ENCODE measurements at regions not wholly inside any gene's neighbourhood (a gene's known extent, or its start where the extent isn't known, plus 50 kb on each side); places are given as distances from the start of the nearest gene placed in this dataset.
A peak's percentile ranks its signal among the peaks of the same experiment; 100 is the strongest.

DNA sequence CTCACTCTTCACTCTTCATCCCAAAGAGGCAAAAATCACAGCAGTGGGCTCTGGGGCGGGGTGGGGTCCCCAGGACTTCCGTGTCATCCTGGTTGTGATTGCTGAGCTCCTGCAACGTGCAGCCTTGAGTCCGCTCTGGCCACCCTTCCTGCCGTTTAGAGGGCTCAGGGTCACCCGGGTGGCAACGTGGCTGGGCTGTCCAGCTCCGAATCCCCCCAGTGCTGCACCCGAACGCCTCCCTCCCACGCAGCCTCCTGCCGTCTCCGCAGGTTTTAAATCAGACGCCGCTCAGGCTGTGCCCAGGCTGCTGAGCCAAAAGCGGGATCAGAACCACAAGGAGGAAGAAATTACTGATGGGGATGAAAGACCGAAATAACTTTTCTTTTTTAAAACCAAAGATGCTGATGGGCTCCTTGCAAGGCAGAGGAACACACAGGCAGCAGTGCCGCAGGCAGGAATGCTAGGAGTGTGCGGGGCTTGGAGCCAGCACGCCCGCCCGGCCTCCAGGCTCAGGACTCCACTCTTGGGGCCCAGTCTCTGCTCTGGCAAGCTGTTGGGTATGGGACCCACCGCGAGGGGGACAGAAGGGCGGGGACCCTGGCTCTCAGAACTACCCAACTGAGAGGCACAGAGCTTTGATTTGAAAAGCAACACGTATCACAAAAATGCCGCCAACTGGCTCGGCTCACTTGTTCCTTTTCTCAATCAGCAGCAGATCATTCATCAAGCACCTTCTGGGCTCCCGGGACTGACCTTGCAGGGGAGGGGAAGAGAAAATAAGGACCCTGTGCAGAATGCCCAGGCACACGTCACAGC, 313.0 kb downstream of the CTTN start:
- intact Hi-C loops (cut with DNase I): no loop called here
- Histone ChIP-seq H3K4me3 (no peak overlapping the region), H3K4me1 (peaks cover 12% of the 10 kb centered on the region), H3K9me3 (no peaks in the 10 kb centered on the region), H3K36me3 (no peaks in the 10 kb centered on the region), H3K27ac (no peak overlapping the region), H3K27me3 (ENCODE audit: low read depth) (no peaks in the 10 kb centered on the region)
- ATAC-seq (no peak), DNase-seq (peak; percentile 34)
- TF ChIP-seq, protein P1, sequence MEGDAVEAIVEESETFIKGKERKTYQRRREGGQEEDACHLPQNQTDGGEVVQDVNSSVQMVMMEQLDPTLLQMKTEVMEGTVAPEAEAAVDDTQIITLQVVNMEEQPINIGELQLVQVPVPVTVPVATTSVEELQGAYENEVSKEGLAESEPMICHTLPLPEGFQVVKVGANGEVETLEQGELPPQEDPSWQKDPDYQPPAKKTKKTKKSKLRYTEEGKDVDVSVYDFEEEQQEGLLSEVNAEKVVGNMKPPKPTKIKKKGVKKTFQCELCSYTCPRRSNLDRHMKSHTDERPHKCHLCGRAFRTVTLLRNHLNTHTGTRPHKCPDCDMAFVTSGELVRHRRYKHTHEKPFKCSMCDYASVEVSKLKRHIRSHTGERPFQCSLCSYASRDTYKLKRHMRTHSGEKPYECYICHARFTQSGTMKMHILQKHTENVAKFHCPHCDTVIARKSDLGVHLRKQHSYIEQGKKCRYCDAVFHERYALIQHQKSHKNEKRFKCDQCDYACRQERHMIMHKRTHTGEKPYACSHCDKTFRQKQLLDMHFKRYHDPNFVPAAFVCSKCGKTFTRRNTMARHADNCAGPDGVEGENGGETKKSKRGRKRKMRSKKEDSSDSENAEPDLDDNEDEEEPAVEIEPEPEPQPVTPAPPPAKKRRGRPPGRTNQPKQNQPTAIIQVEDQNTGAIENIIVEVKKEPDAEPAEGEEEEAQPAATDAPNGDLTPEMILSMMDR (IDR thresholded peaks at IDR 0.05): no peak

- TF ChIP-seq, protein P1 (IDR thresholded peaks at IDR 0.05): no peak
- ATAC-seq: no peak
Observed at GRCh38 chr11:70711911-70712185, 313.5 kb downstream of the CTTN start.

GRCh38 chr11:70712471-70712870, 314.1 kb downstream of the CTTN start:
- peak in 1 of 2 donors; percentile 17 for ATAC-seq
- Histone ChIP-seq H3K27me3 (ENCODE audit: low read depth) (peaks cover 6% of the 10 kb centered on the region), H3K9me3 (no peaks in the 10 kb centered on the region), H3K27ac (no peak overlapping the region), H3K4me1 (peaks cover 12% of the 10 kb centered on the region), H3K4me3 (no peak overlapping the region), H3K36me3 (no peaks in the 10 kb centered on the region)
- intact Hi-C loops (cut with DNase I): no loop called here
- TF ChIP-seq, protein P1 (IDR thresholded peaks at IDR 0.05): no peak
- no peak for DNase-seq

More at GRCh38 chr11:70711911-70712185, 313.5 kb downstream of the CTTN start:
- intact Hi-C loops (cut with DNase I): no loop called here
- Histone ChIP-seq H3K4me1 (peaks cover 12% of the 10 kb centered on the region), H3K4me3 (no peak overlapping the region), H3K9me3 (no peaks in the 10 kb centered on the region), H3K27me3 (ENCODE audit: low read depth) (peaks cover 5% of the 10 kb centered on the region), H3K36me3 (no peaks in the 10 kb centered on the region), H3K27ac (no peak overlapping the region)
- DNase-seq: peak; percentile 27

GRCh38 chr11:70713086-70713835, 314.9 kb downstream of the CTTN start:
- H3K27ac ChIP-seq: no peak overlapping the region
- H3K9me3 ChIP-seq: no peaks in the 10 kb centered on the region
- intact Hi-C loops (cut with DNase I): no loop called here
- H3K36me3 ChIP-seq: no peaks in the 10 kb centered on the region
- TF ChIP-seq, protein P1 (IDR thresholded peaks at IDR 0.05): no peak
- peaks cover 12% of the 10 kb centered on the region for H3K4me1 ChIP-seq
- H3K4me3 ChIP-seq: no peak overlapping the region
- ATAC-seq (no peak), DNase-seq (no peak)
- H3K27me3 ChIP-seq (ENCODE audit: low read depth): peaks cover 6% of the 10 kb centered on the region

DNA sequence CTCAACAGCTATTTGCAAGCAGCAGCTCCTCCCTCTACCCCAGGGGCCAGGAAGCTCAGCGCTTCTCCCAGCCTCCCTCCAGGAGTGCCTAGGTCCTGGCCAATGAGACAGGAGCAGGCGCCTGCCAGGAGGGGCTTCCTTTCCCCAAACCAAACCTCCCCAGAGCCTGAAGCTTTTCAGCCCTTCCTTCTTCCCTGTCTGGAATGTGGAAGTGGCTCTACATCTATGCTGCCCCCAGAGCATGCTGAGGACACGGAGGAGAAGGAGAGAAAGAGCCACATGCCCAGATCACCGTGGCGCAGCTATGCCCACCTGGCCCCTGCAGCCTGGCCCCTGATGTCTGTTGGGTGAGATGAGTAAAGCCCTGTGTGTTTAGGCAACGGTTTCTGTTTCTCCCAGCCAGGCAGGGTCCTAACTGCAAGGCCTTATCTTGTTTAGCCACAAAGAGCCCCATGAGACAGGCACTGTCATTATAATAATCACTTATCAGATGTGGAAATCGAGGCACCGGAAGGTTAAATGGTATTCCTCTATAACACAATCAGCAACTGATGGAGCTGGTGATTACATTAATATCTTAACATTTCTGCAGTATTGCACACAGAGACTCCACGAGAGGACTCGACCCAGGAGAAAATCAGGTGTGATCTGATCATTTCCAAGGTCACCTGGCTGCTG, 315.8 kb downstream of the CTTN start:
- Histone ChIP-seq H3K4me3 (no peak overlapping the region), H3K27ac (no peak overlapping the region), H3K27me3 (ENCODE audit: low read depth) (peaks cover 6% of the 10 kb centered on the region), H3K36me3 (no peaks in the 10 kb centered on the region), H3K9me3 (no peaks in the 10 kb centered on the region), H3K4me1 (peaks cover 12% of the 10 kb centered on the region)
- DNase-seq (no peak), ATAC-seq (no peak)
- intact Hi-C loops (cut with DNase I): no loop called here
- TF ChIP-seq, protein P1 (IDR thresholded peaks at IDR 0.05): no peak

Data from lower lobe of right lung (tissue), 2 donors.